OCI-LY7 (cell line): ENCODE measurements at regions not wholly inside any gene's neighbourhood (a gene's known extent, or its start where the extent isn't known, plus 50 kb on each side); places are given as distances from the start of the nearest gene placed in this dataset.

Experiments
- BruUV-seq: library from RNA; stranded (reverse); fragments of 400-500 nt; replicated peaks from 2 replicates; lab custom pipeline; 2021; lab: Mats Ljungman, UMichigan
- CTCF ChIA-PET: fragments of 300-600 bp; sonication (Branson Sonifier 250); formaldehyde crosslinking; loops from one replicate; lab custom pipeline; 2022; ENCODE audit warnings: antibody characterized with exemption; ENCODE audit not compliant: unreplicated experiment; lab: Charles Lee
- POLR2A ChIA-PET: fragments of 300-600 bp; sonication (Branson Sonifier 250); formaldehyde crosslinking; loops from one replicate; lab custom pipeline; 2022; ENCODE audit warnings: antibody characterized with exemption; lab: Charles Lee
- DNase-seq: peaks from one replicate; pipeline ENCODE4 v3.0.0-alpha.2; 2015; ENCODE audit warnings: low spot score
- H2AFZ ChIP-seq: fragments of 200-600 bp; sonication (generic), shearing (Covaris generic); 2 replicates; pipeline ENCODE4 v1.6.1; 2014; ENCODE audit warnings: mild to moderate bottlenecking, antibody characterized with exemption, low read length, moderate library complexity
- H3K27ac ChIP-seq: fragments of 200-600 bp; sonication (generic); 2 replicates; pipeline ENCODE4 v1.5.1; 2014; ENCODE audit warnings: mixed run types, low read depth, mild to moderate bottlenecking, moderate library complexity, low read length, inconsistent platforms; ENCODE audit not compliant: poor library complexity, severe bottlenecking
- H3K36me3 ChIP-seq: fragments of 200-600 bp; sonication (generic); 2 replicates; pipeline ENCODE4 v1.6.1; 2014; ENCODE audit warnings: mild to moderate bottlenecking, antibody characterized with exemption, low read length, moderate library complexity, mixed read lengths; ENCODE audit not compliant: insufficient read depth
- H3K4me1 ChIP-seq: fragments of 200-600 bp; sonication (generic); 2 replicates; pipeline ENCODE4 v1.5.1; 2014; ENCODE audit warnings: mild to moderate bottlenecking, low read length; ENCODE audit not compliant: insufficient read depth, poor library complexity, severe bottlenecking
- H3K4me2 ChIP-seq: fragments of 200-600 bp; sonication (generic); 2 replicates; pipeline ENCODE4 v1.6.1; 2014; ENCODE audit warnings: mild to moderate bottlenecking, low read length
- H3K4me3 ChIP-seq: fragments of 200-600 bp; sonication (generic); 2 replicates; pipeline ENCODE4 v1.5.1; 2014; ENCODE audit warnings: mild to moderate bottlenecking, low read depth, low read length; ENCODE audit not compliant: poor library complexity, severe bottlenecking
- H3K79me2 ChIP-seq: fragments of 200-600 bp; sonication (generic); 2 replicates; pipeline ENCODE4 v1.6.1; 2016; ENCODE audit warnings: low read depth, mild to moderate bottlenecking, low read length, moderate library complexity, mixed read lengths; ENCODE audit not compliant: insufficient read depth
- H3K9me2 ChIP-seq: fragments of 200-600 bp; sonication (generic); 2 replicates; pipeline ENCODE4 v1.6.1; 2016; ENCODE audit warnings: mild to moderate bottlenecking, low read length, mixed read lengths; ENCODE audit not compliant: insufficient read depth
- H3K9me3 ChIP-seq: fragments of 200-600 bp; sonication (generic); 2 replicates; pipeline ENCODE4 v1.6.1; 2014; ENCODE audit warnings: mild to moderate bottlenecking, mixed run types, low read length, mixed read lengths
- H4K20me1 ChIP-seq: fragments of 200-600 bp; sonication (generic); 2 replicates; pipeline ENCODE4 v1.6.1; 2014; ENCODE audit warnings: mild to moderate bottlenecking, antibody characterized with exemption, low read length, moderate library complexity, mixed read lengths; ENCODE audit not compliant: insufficient read depth
- CTCF ChIP-seq: fragments of 200-600 bp; sonication (generic); conservative IDR thresholded peaks from 2 replicates; pipeline ENCODE4 v1.5.1; 2014; ENCODE audit warnings: mild to moderate bottlenecking, antibody characterized with exemption, low read length, moderate library complexity, mixed read lengths
- EZH2phosphoT487 ChIP-seq: fragments of 200-600 bp; sonication (generic); IDR thresholded peaks from 2 replicates; pipeline ENCODE4 v1.6.1; 2018; ENCODE audit warnings: low read depth, borderline replicate concordance, mild to moderate bottlenecking, mixed run types, antibody characterized with exemption, low read length, moderate library complexity, mixed read lengths
- intact Hi-C: fragments of 100-400 bp; cut with micrococcal nuclease; formaldehyde crosslinking; loops from one replicate; pipeline ENCODE4 v1.10.0; 2022; ENCODE audit not compliant: unreplicated experiment

DNA sequence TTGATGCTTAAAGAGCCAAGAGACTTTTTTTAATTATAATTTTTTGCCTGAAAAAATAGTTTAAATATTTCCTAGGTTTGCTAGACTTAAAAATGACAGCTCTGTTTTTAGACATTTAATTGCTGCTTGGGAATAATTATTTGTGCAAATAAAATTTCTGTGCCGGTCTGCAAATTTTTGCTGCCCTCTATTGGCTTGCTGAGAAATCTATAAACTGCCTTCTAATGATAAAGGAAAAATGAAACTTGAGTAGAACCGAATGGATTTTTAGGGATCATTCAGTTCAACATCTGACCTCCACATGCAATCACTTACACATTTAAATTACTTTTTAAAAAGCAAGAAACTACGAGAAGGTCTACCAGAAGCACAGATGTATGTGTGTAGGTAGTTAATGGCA, 434.0 kb downstream of the FAM133A start:
- ChIA-PET CTCF (no interaction called here), POLR2A (no interaction called here)
- H3K27ac ChIP-seq = no peak overlapping the region
- no TSS peak for BruUV-seq
- H3K79me2 ChIP-seq = no peaks in the 10 kb centered on the region
- no peaks in the 10 kb centered on the region for H3K9me2 ChIP-seq
- no peak overlapping the region for H3K4me2 ChIP-seq
- 0 out of 2 replicates have a peak, but pooled peaks have one; percentile 14 for TF ChIP-seq CTCF
- TF ChIP-seq EZH2phosphoT487 = no peak
- DNase-seq = no peak
- H4K20me1 ChIP-seq = no peaks in the 10 kb centered on the region
- H2AFZ ChIP-seq = no peak overlapping the region
- no peak overlapping the region for H3K4me3 ChIP-seq
- intact Hi-C loops = no loop called here
- no peaks in the 10 kb centered on the region for H3K4me1 ChIP-seq
- no peaks in the 10 kb centered on the region for H3K36me3 ChIP-seq
- H3K9me3 ChIP-seq = no peaks in the 10 kb centered on the region

- H4K20me1 ChIP-seq = no peaks in the 10 kb centered on the region
- intact Hi-C loops = no loop called here
- ChIA-PET CTCF (no interaction called here), POLR2A (no interaction called here)
- no peaks in the 10 kb centered on the region for H3K36me3 ChIP-seq
- H3K9me3 ChIP-seq = no peaks in the 10 kb centered on the region
- H3K4me2 ChIP-seq = no peak overlapping the region
- H3K27ac ChIP-seq = no peak overlapping the region
- BruUV-seq = no TSS peak
- H3K9me2 ChIP-seq = no peaks in the 10 kb centered on the region
- TF ChIP-seq CTCF = no peak
- TF ChIP-seq EZH2phosphoT487 = no peak
- no peaks in the 10 kb centered on the region for H3K79me2 ChIP-seq
- no peak overlapping the region for H3K4me3 ChIP-seq
- DNase-seq = no peak
- H3K4me1 ChIP-seq = no peaks in the 10 kb centered on the region
- no peak overlapping the region for H2AFZ ChIP-seq
These were observed 440.4 kb downstream of the FAM133A start for GRCh38 chrX:94114362-94114761.

GRCh38 chrX:94121799-94122198, 447.8 kb downstream of the FAM133A start:
- H3K36me3 ChIP-seq = no peaks in the 10 kb centered on the region
- intact Hi-C loops = no loop called here
- H3K4me3 ChIP-seq = no peak overlapping the region
- ChIA-PET POLR2A (no interaction called here), CTCF (no interaction called here)
- no peak overlapping the region for H2AFZ ChIP-seq
- H3K4me2 ChIP-seq = no peak overlapping the region
- no TSS peak for BruUV-seq
- no peaks in the 10 kb centered on the region for H3K4me1 ChIP-seq
- H4K20me1 ChIP-seq = no peaks in the 10 kb centered on the region
- DNase-seq = no peak
- no peaks in the 10 kb centered on the region for H3K9me2 ChIP-seq
- no peak for TF ChIP-seq CTCF
- no peak for TF ChIP-seq EZH2phosphoT487
- no peak overlapping the region for H3K27ac ChIP-seq
- H3K79me2 ChIP-seq = no peaks in the 10 kb centered on the region
- H3K9me3 ChIP-seq = no peaks in the 10 kb centered on the region
